Colonic mucosa (tissue), 4 donors: ENCODE measurements at regions not wholly inside any gene's neighbourhood (a gene's known extent, or its start where the extent isn't known, plus 50 kb on each side); places are given as distances from the start of the nearest gene placed in this dataset.

Experiments
- DNase-seq: peaks from one replicate; pipeline ENCODE4 v3.0.0-alpha.2; 2020
- H3K27ac ChIP-seq: fragments of 200-600 bp; one replicate; pipeline ENCODE4 v1.8.0; 2021
- H3K27me3 ChIP-seq: fragments of 200-600 bp; one replicate; pipeline ENCODE4 v1.8.0; 2021
- H3K36me3 ChIP-seq: fragments of 200-600 bp; one replicate; pipeline ENCODE4 v1.8.0; 2021
- H3K4me1 ChIP-seq: fragments of 200-600 bp; one replicate; pipeline ENCODE4 v1.8.0; 2021; ENCODE audit warnings: mild to moderate bottlenecking
- H3K4me3 ChIP-seq: fragments of 200-600 bp; one replicate; pipeline ENCODE4 v1.8.0; 2021
- H3K9ac ChIP-seq, 2 donors: one replicate each; pipeline ENCODE4 v1.7.0; 2013; ENCODE audit warnings: control low read depth in 2 of 2, low read depth in 2 of 2, low read length in 2 of 2
- H3K9me3 ChIP-seq: fragments of 200-600 bp; one replicate; pipeline ENCODE4 v1.8.0; 2021
- intact Hi-C: fragments of 100-400 bp; cut with DNase I; formaldehyde crosslinking; loops from one replicate; pipeline ENCODE4 v1.14.1; 2022
- TF ChIP-seq, protein P1 (sequence below): fragments of 200-600 bp; IDR thresholded peaks from one replicate; pipeline ENCODE4 v1.8.0; 2022; ENCODE audit warnings: antibody characterized with exemption, mild to moderate bottlenecking
- donor health status: healthy.
- donor health status: DM: no; HTN: no; CAD: no.
- donor health status: DM: no; HTN: no; CAD: no.

DNA sequence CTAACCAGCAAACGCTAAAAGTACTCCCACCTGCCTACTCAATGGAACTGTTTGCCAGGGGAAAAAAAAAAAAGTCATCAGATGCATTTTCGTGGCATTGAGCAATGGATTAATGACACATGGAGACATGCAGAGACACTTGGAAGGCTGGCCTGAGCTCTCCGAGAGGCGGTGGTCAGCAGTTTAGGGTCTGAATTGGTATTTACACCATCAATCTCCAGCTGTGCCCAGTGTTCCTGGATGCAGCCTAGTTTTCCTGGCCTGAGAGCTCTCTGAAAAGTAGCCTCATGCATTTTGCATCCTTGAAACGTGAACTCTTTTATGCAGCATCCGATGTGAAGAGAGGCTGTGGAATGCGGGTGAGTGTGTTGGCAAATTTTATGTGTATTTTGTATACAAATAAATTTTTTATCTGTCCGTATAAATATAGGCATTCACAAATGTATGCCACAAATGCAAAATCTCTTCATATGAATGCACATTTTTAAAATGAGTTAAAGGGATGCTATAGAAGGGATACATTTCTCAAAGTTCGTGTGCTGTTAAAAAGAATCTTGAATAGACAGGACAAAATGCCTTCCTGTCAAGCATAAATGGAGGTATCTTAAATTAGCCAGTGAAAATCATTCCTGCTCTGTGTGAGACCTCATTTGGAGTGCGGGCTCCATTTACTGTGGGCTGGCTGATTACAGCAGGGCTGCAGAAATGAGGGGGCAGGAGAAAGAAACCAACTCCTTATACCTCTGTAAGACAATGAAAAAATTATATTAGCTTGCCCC lies 137.7 kb upstream of the PFKP start:
- no peak for DNase-seq
- no peaks in the 10 kb centered on the region for H3K27me3 ChIP-seq
- TF ChIP-seq, protein P1, sequence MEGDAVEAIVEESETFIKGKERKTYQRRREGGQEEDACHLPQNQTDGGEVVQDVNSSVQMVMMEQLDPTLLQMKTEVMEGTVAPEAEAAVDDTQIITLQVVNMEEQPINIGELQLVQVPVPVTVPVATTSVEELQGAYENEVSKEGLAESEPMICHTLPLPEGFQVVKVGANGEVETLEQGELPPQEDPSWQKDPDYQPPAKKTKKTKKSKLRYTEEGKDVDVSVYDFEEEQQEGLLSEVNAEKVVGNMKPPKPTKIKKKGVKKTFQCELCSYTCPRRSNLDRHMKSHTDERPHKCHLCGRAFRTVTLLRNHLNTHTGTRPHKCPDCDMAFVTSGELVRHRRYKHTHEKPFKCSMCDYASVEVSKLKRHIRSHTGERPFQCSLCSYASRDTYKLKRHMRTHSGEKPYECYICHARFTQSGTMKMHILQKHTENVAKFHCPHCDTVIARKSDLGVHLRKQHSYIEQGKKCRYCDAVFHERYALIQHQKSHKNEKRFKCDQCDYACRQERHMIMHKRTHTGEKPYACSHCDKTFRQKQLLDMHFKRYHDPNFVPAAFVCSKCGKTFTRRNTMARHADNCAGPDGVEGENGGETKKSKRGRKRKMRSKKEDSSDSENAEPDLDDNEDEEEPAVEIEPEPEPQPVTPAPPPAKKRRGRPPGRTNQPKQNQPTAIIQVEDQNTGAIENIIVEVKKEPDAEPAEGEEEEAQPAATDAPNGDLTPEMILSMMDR, result no peak
- no peak overlapping the region for H3K4me3 ChIP-seq
- no peaks in the 10 kb centered on the region for H3K36me3 ChIP-seq
- no peak overlapping the region for H3K27ac ChIP-seq
- intact Hi-C loops, result loop anchor here (2.0 to 5.0 kb wide), 2 partner anchors 53 to 115 kb away; no protein-coding TSS in a partner anchor
- H3K9me3 ChIP-seq, result no peaks in the 10 kb centered on the region
- no peaks in the 10 kb centered on the region for H3K4me1 ChIP-seq
- H3K9ac ChIP-seq, result no peak overlapping the region

DNA sequence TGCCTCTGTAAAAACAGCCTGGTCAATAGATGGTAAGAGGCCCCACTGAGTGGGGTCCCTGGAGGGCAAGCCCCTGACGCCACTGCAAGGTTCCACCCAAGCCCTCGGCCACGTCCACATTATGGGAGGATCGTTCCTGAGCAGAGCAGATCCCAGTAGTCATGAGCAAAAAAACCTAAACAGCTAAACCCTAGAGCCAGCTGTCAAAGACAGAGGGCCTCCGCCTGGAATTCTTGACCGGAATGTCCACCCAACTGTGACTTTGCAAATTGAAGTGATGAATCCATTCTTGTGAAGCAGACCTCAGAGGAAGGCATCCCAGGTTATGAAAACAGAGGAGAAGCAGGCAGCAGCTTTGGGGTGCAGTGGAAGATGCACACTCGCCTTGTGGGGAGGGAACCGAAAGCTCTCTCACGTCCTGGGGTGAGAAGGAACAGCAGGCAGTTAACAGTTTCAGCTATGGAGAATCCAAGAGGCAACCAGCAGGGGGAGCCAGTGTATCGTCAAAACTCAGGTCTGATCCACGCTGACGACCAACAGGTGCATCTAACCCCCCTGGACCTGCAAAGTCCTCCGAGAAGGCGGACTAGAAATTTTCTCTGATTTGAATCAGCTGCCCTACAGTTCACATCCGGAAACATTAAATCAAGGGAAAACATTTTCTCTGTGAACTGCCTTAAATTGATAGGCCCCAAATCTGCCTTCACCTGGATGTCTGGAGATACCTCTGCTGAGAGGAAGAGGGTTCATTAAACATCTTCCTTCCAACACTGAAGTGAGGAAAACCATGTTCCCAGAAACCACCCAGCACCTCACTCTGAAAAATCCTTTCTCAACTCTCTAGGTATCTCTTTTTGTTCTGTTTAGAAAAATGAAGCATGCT lies 139.1 kb upstream of the PFKP start:
- H3K4me3 ChIP-seq, result no peak overlapping the region
- TF ChIP-seq, protein P1, result peak; percentile 78

GRCh38 chr10:2926918-2927660 lies 140.3 kb upstream of the PFKP start:
- no peak for DNase-seq
- no peaks in the 10 kb centered on the region for H3K27me3 ChIP-seq
- H3K4me3 ChIP-seq, result no peak overlapping the region
- TF ChIP-seq, protein P1, result no peak
- no peak overlapping the region for H3K27ac ChIP-seq
- no peaks in the 10 kb centered on the region for H3K36me3 ChIP-seq
- no peak overlapping the region for H3K9ac ChIP-seq
- no peaks in the 10 kb centered on the region for H3K4me1 ChIP-seq
- H3K9me3 ChIP-seq, result no peaks in the 10 kb centered on the region
- intact Hi-C loops, result loop anchor here (5.0 kb wide), 1 partner anchor 55 kb away; no protein-coding TSS in a partner anchor

More for the DNA sequence above, 139.1 kb upstream of the PFKP start:
- Histone ChIP-seq H3K27ac (no peak overlapping the region), H3K36me3 (no peaks in the 10 kb centered on the region), H3K9me3 (no peaks in the 10 kb centered on the region), H3K27me3 (no peaks in the 10 kb centered on the region), H3K4me1 (no peaks in the 10 kb centered on the region), H3K9ac (no peak overlapping the region)
- peak; percentile 80 for DNase-seq
- intact Hi-C loops, result loop anchor here (2.0 to 5.0 kb wide), 2 partner anchors 54 to 117 kb away; no protein-coding TSS in a partner anchor

DNA sequence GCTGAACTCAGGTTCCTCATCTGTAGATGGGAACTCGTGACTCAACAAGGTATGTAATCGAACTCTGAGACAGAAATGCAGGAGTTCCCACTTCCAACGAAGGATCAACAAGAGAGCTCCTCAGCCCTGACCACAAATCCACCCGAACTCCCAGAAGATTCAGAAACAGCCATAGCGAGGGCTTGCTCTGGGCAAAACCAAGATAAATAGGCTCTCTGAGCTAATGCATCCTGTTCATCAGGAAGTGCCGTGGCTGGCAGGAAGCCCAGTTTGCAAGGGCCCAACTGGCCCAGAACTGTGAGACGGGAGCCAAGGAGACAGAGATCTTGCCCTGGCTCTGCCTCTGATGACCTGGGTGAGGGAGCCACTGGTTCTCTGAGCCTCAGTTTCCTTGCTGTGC lies 141.7 kb upstream of the PFKP start:
- Histone ChIP-seq H3K4me1 (no peaks in the 10 kb centered on the region), H3K9ac (no peak overlapping the region), H3K27me3 (no peaks in the 10 kb centered on the region), H3K27ac (no peak overlapping the region), H3K36me3 (no peaks in the 10 kb centered on the region), H3K9me3 (no peaks in the 10 kb centered on the region), H3K4me3 (no peak overlapping the region)
- TF ChIP-seq, protein P1, result no peak
- intact Hi-C loops, result loop anchor here (5.0 kb wide), 1 partner anchor 57 kb away; no protein-coding TSS in a partner anchor
- peak; percentile 53 for DNase-seq

GRCh38 chr10:2924431-2924830 lies 142.9 kb upstream of the PFKP start:
- no peak for DNase-seq
- Histone ChIP-seq H3K4me3 (no peak overlapping the region), H3K9me3 (no peaks in the 10 kb centered on the region), H3K27me3 (no peaks in the 10 kb centered on the region), H3K27ac (no peak overlapping the region), H3K4me1 (no peaks in the 10 kb centered on the region), H3K36me3 (no peaks in the 10 kb centered on the region), H3K9ac (no peak overlapping the region)
- intact Hi-C loops, result no loop called here
- TF ChIP-seq, protein P1, result no peak
